ENCODE measurements at regions not wholly inside any gene's neighbourhood (a gene's known extent, or its start where the extent isn't known, plus 50 kb on each side); places are given as distances from the start of the nearest gene placed in this dataset.

DNA sequence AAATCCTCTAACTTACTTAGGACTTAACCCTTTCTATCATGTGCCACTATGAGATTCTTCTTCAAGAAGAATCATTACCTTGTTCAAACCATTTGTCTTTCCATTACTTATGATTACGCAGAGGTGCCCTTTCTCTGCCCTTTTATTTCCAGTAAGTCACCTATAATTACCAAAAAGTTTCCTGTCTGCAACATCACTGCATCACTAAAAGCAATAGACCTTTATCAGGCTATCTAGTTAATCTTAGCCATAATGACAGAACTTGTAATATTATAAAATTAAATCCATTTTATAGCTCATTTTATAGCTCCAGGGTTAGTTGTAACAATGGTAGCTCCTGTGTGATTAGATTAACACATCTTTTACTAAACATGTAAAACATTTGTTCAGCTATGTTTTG lies 673.6 kb upstream of the PITX2 start:
- no peaks in the 10 kb centered on the region for H3K36me3 Mint-ChIP-seq (ENCODE audit: low read depth)
- TF ChIP-seq, protein P1, sequence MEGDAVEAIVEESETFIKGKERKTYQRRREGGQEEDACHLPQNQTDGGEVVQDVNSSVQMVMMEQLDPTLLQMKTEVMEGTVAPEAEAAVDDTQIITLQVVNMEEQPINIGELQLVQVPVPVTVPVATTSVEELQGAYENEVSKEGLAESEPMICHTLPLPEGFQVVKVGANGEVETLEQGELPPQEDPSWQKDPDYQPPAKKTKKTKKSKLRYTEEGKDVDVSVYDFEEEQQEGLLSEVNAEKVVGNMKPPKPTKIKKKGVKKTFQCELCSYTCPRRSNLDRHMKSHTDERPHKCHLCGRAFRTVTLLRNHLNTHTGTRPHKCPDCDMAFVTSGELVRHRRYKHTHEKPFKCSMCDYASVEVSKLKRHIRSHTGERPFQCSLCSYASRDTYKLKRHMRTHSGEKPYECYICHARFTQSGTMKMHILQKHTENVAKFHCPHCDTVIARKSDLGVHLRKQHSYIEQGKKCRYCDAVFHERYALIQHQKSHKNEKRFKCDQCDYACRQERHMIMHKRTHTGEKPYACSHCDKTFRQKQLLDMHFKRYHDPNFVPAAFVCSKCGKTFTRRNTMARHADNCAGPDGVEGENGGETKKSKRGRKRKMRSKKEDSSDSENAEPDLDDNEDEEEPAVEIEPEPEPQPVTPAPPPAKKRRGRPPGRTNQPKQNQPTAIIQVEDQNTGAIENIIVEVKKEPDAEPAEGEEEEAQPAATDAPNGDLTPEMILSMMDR (IDR thresholded peaks at IDR 0.05): no peak
- H3K9me3 Mint-ChIP-seq: peaks cover 14% of the 10 kb centered on the region
- no peak overlapping the region for H3K4me3 Mint-ChIP-seq
- no peaks in the 10 kb centered on the region for H3K4me1 Mint-ChIP-seq
- peaks cover 5% of the 10 kb centered on the region for H3K27me3 Mint-ChIP-seq (ENCODE audit: low read depth, poor library complexity)
- no peak overlapping the region for H3K27ac Mint-ChIP-seq
- no peak for DNase-seq

DNA sequence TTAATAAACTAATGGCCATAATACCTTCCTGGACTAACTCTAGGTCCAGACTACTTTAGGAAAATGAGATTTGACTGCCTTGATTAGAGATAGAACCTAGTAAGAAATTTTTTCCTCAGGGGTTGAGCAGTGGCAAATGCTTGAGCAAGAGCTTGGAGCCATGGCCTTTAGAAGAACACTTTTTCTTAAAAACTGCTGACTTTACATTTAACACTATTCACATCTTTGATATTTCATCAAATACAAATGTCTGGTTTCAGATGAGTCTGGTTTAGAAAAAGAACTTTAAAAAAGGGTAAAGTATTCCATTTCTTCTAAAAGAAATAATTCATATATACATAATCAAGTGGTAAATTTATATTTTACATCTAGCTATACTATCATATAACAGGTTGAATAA lies 680.9 kb upstream of the PITX2 start:
- Mint-ChIP-seq H3K4me3 (no peak overlapping the region), H3K9me3 (peaks cover 10% of the 10 kb centered on the region), H3K36me3 (ENCODE audit: low read depth) (no peaks in the 10 kb centered on the region), H3K27me3 (ENCODE audit: low read depth, poor library complexity) (no peaks in the 10 kb centered on the region), H3K27ac (no peak overlapping the region), H3K4me1 (no peaks in the 10 kb centered on the region)
- TF ChIP-seq, protein P1 (IDR thresholded peaks at IDR 0.05): no peak
- no peak for DNase-seq

DNA sequence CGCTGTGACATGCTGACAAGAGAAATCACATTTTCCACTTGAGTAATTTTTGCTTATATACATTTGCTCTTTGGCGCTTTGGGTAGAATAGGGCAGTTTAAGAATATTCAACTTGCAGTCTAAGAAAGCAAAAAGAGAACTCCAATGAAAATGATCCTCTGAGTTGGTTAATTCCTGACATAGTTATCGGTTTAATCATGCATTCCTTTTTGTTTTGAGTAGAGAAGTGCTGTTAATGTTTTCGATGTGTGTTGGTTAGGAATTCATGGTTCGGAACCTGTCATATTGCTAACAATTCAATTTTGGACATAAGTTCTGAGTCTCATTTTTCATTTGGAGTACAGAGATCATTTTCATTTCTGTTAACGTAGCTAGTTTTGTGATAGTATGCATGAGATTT lies 700.6 kb upstream of the PITX2 start:
- DNase-seq: no peak
- H3K4me1 Mint-ChIP-seq: peaks cover 15% of the 10 kb centered on the region
- H3K4me3 Mint-ChIP-seq: no peak overlapping the region
- no peaks in the 10 kb centered on the region for H3K9me3 Mint-ChIP-seq
- H3K27me3 Mint-ChIP-seq (ENCODE audit: low read depth, poor library complexity): no peaks in the 10 kb centered on the region
- H3K36me3 Mint-ChIP-seq (ENCODE audit: low read depth): no peaks in the 10 kb centered on the region
- no peak overlapping the region for H3K27ac Mint-ChIP-seq
- TF ChIP-seq, protein P1 (IDR thresholded peaks at IDR 0.05): no peak

DNA sequence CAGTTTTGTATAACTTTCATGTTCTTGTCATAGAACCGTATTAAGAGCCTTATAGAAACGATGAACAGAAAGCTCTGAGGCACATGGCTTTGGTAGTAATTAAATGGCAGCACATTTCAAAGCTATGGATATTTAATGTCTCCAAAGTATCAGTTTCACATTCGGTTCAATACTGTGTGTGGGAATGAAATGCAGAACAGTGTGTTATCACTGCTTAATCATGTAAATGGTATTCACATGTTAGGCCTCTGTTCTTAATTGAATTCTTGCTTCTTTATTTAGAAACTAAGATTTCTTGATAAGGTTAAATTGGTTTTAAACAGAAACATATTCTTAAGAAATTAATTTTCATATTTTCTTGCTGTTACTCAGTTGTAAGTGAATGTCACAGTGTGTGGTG lies 701.0 kb upstream of the PITX2 start:
- Mint-ChIP-seq H3K4me1 (peaks cover 15% of the 10 kb centered on the region), H3K4me3 (no peak overlapping the region), H3K9me3 (no peaks in the 10 kb centered on the region), H3K27me3 (ENCODE audit: low read depth, poor library complexity) (no peaks in the 10 kb centered on the region), H3K36me3 (ENCODE audit: low read depth) (no peaks in the 10 kb centered on the region), H3K27ac (no peak overlapping the region)
- DNase-seq: no peak
- TF ChIP-seq, protein P1 (IDR thresholded peaks at IDR 0.05): no peak

DNA sequence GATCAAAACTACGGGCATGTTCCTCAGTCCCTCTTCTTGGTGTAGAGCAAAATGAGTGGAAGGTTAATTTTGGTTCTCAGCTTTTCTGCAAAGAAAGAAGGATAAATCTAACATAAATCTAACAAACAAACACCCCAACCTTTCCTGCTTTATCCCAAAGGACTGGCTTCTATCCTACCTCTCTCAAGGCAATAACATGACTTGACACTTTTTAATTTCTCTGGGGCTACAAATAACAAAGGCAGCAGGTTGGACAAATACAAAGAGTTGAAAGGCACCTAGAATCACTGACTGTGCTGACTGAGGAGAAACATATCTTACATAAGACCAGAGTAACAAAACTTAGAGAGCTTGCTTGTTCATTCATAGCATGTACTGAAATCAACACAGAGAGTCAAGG lies 703.6 kb upstream of the PITX2 start:
- DNase-seq: no peak
- Mint-ChIP-seq H3K4me3 (no peak overlapping the region), H3K4me1 (peaks cover 15% of the 10 kb centered on the region), H3K36me3 (ENCODE audit: low read depth) (no peaks in the 10 kb centered on the region), H3K27ac (no peak overlapping the region), H3K27me3 (ENCODE audit: low read depth, poor library complexity) (peaks cover 4% of the 10 kb centered on the region), H3K9me3 (no peaks in the 10 kb centered on the region)
- TF ChIP-seq, protein P1 (IDR thresholded peaks at IDR 0.05): no peak

DNA sequence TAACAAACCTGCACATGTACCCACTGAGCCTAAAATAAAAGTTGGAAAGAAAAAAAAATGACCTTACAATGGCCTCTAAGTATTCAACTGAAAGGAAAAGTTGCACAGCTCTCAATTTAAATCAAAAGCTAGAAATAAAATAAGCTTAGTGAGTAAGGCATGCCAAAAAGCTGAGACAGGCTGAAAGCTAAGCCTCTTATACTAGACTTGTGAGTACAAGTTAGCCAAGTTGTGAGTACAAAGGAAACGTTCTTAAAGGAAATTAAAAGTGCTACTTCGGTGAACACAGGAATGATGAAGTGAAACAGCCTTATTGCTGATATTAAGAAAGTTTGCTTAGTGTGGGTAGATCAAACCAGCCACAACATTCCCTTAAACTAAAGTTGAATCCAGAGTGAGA lies 707.9 kb upstream of the PITX2 start:
- Mint-ChIP-seq H3K9me3 (peaks cover 1% of the 10 kb centered on the region), H3K27me3 (ENCODE audit: low read depth, poor library complexity) (peaks cover 4% of the 10 kb centered on the region), H3K36me3 (ENCODE audit: low read depth) (peaks cover 1% of the 10 kb centered on the region), H3K4me1 (peaks cover 10% of the 10 kb centered on the region), H3K4me3 (no peak overlapping the region), H3K27ac (no peak overlapping the region)
- DNase-seq: no peak
- TF ChIP-seq, protein P1 (IDR thresholded peaks at IDR 0.05): no peak

All from nephron progenitor cell (in vitro differentiated cells).